ENCODE measurements at regions not wholly inside any gene's neighbourhood (a gene's known extent, or its start where the extent isn't known, plus 50 kb on each side); places are given as distances from the start of the nearest gene placed in this dataset.

DNA sequence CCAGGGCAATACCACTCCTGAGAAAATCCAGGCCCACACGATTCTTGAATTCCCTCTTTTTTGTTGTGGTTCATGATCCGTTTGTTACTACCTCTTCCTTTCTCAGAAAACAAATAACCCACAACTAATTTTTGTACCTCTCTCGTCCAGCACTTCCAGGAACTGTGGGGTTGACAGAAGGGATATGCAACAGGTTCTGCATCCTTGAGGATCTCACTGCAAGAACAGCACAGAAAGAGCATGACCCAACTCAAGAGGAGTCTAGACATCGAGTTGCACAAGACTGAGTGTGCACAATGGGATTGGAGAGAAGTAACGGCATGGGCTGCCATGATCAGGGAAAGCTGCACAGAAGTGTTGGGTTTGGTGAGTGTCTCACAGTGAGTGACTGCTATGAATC, 533.3 kb downstream of the SOX2 start:
- Histone ChIP-seq H3K27me3 (no peaks in the 10 kb centered on the region), H3K4me3 (no peak overlapping the region), H3K9me3 (no peaks in the 10 kb centered on the region), H3K4me1 (no peaks in the 10 kb centered on the region), H3K27ac (no peak overlapping the region), H3K36me3 (no peaks in the 10 kb centered on the region)
- TF ChIP-seq POLR2A (IDR thresholded peaks at IDR 0.05), result no peak
- TF ChIP-seq POLR2AphosphoS5 (IDR thresholded peaks at IDR 0.05), result no peak
- 93% methylated on average over 5 of the region's 5 CpGs for WGBS
- DNase-seq (ENCODE audit: low spot score in 2 of 2), result no peak

DNA sequence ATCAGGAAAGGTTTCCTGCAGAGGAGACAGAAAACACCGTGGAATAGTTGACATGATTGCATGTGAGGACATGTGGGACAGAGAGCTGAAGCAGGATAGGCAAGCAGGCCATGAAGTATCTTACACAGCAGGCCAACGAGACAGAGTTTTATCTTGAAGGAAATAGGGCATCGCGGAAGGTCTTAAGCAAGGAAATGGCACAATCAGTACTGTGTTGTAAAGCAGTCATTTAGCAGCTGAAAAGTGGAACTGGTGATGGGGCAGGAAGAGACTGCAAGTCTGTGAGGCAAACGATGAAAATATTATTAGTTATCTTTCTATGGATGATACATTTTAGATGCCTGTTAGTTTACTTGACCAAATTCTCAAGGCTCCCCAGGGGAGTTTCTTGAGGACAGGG, 535.1 kb downstream of the SOX2 start:
- TF ChIP-seq EP300 (IDR thresholded peaks at IDR 0.05) (no peak), POLR2A (IDR thresholded peaks at IDR 0.05) (no peak), POLR2AphosphoS5 (IDR thresholded peaks at IDR 0.05) (no peak)
- TF ChIP-seq, protein P1, sequence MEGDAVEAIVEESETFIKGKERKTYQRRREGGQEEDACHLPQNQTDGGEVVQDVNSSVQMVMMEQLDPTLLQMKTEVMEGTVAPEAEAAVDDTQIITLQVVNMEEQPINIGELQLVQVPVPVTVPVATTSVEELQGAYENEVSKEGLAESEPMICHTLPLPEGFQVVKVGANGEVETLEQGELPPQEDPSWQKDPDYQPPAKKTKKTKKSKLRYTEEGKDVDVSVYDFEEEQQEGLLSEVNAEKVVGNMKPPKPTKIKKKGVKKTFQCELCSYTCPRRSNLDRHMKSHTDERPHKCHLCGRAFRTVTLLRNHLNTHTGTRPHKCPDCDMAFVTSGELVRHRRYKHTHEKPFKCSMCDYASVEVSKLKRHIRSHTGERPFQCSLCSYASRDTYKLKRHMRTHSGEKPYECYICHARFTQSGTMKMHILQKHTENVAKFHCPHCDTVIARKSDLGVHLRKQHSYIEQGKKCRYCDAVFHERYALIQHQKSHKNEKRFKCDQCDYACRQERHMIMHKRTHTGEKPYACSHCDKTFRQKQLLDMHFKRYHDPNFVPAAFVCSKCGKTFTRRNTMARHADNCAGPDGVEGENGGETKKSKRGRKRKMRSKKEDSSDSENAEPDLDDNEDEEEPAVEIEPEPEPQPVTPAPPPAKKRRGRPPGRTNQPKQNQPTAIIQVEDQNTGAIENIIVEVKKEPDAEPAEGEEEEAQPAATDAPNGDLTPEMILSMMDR (IDR thresholded peaks at IDR 0.05), result no peak
- Histone ChIP-seq H3K9me3 (no peaks in the 10 kb centered on the region), H3K27ac (no peak overlapping the region), H3K27me3 (no peaks in the 10 kb centered on the region), H3K4me1 (no peaks in the 10 kb centered on the region), H3K4me3 (no peak overlapping the region), H3K36me3 (no peaks in the 10 kb centered on the region)
- DNase-seq (ENCODE audit: low spot score in 2 of 2), result no peak
- 66% methylated on average over 5 of the region's 5 CpGs for WGBS

DNA sequence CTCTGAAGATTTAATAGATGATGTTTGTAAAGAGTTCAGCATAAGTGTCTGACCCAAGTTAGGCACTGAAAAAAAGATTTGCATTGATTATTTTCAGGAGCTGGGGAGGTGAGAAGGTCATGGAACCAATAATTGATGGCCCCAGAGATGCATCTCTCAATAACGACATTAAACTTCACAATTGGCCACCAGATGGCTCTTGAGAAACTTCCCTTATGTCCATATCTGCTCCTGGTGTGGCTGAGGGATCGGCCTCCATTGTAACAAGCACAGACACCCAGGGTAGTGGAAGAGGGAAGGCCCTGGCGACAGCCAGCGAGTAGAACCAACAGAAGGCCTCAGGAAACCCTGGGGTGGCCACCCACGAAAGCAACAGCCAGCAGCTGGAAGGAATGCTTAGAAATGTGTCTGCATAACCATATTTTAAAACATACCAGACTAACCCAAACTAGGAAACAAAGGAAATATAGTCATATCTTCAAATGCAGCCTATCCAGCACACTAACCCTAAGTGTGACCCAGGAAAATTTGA, 536.7 kb downstream of the SOX2 start:
- Histone ChIP-seq H3K36me3 (no peaks in the 10 kb centered on the region), H3K27ac (no peak overlapping the region)
- TF ChIP-seq POLR2AphosphoS5 (IDR thresholded peaks at IDR 0.05) (no peak), POLR2A (IDR thresholded peaks at IDR 0.05) (no peak), EP300 (IDR thresholded peaks at IDR 0.05) (no peak)
- TF ChIP-seq, protein P1 (IDR thresholded peaks at IDR 0.05), result no peak

DNA sequence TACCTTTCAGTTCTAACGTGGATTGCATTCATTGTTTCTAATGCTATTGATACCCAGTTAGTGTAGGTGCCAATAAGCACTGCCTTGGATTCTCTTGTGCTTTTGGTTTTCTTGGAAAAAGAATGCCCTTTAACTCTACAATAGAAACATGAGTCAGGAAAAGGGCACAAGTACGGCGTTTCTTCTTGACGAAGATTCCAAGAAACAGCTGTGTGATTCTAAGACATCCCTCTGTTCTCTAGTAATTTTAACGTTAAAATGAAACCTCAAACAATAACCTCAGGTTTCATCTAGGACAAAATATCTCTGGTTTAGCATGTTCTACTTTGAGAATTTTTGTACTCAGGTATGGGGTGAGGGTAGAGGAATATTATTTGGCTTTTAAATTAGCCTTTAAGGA, 540.5 kb upstream of the ATP11B start:
- 68% methylated on average over 5 of the region's 5 CpGs for WGBS
- TF ChIP-seq EP300 (IDR thresholded peaks at IDR 0.05) (no peak), POLR2A (IDR thresholded peaks at IDR 0.05) (no peak)
- H3K9me3 ChIP-seq, result no peaks in the 10 kb centered on the region
- H3K27ac ChIP-seq, result no peak overlapping the region
- DNase-seq (ENCODE audit: low spot score in 2 of 2), result no peak
- H3K4me1 ChIP-seq, result no peaks in the 10 kb centered on the region
- H3K27me3 ChIP-seq, result no peaks in the 10 kb centered on the region
- H3K36me3 ChIP-seq, result no peaks in the 10 kb centered on the region
- no peak overlapping the region for H3K4me3 ChIP-seq

More for the DNA sequence above, 536.7 kb downstream of the SOX2 start:
- no peak for DNase-seq (ENCODE audit: low spot score in 2 of 2)
- Histone ChIP-seq H3K27me3 (no peaks in the 10 kb centered on the region), H3K9me3 (no peaks in the 10 kb centered on the region), H3K4me3 (no peak overlapping the region), H3K4me1 (no peaks in the 10 kb centered on the region)
- 71% methylated on average over 5 of the region's 5 CpGs for WGBS

DNA sequence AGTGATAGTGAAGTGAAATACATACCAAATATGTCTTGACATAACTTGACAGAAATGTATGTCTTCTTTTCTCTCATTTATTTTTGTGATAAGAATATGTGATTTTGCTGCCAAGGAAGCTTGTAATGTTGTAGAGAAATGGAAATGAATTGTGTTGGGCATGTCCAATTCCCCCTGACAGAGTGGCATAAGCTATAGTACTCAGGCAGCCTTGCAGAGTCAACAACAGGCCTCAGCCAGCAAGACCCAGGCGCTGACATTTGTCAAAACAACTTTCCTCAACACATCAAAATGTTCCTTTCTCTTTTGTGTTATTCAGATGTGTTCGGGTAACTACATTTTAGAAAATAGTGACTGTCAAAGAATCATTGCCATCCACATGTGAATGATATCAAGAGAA, 538.1 kb upstream of the ATP11B start:
- Histone ChIP-seq H3K36me3 (no peaks in the 10 kb centered on the region), H3K4me1 (no peaks in the 10 kb centered on the region), H3K9me3 (no peaks in the 10 kb centered on the region), H3K27ac (no peak overlapping the region), H3K27me3 (peaks cover 9% of the 10 kb centered on the region), H3K4me3 (no peak overlapping the region)
- TF ChIP-seq POLR2A (IDR thresholded peaks at IDR 0.05), result no peak
- TF ChIP-seq, protein P1 (IDR thresholded peaks at IDR 0.05), result no peak
- TF ChIP-seq EP300 (IDR thresholded peaks at IDR 0.05), result no peak
- no peak for DNase-seq (ENCODE audit: low spot score in 2 of 2)
- WGBS, result 90% methylated on average over 2 of the region's 2 CpGs

DNA sequence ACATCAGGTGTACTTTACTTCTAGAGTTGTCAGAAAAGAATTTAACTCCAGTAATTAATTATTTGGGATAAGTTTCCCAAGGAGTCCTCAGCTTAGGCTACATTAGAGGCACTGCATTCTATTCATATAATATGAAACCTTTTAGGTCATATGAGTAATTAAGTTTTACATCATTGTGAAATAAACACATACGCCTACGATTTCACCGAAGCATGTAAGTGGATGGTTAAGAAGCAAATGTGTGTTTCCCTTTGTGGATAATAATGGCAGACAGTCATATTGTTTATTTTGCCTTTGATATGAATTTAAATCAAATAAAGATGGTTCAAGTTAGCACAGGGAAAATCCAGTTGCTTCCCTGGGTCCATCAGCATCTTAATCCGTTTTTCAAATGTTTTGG, 535.9 kb upstream of the ATP11B start:
- no peak overlapping the region for H3K4me3 ChIP-seq
- no peak for DNase-seq (ENCODE audit: low spot score in 2 of 2)
- no peaks in the 10 kb centered on the region for H3K36me3 ChIP-seq
- WGBS, result 80% methylated on average over 4 of the region's 4 CpGs
- no peaks in the 10 kb centered on the region for H3K9me3 ChIP-seq
- peaks cover 9% of the 10 kb centered on the region for H3K27me3 ChIP-seq
- no peak for TF ChIP-seq POLR2AphosphoS5 (IDR thresholded peaks at IDR 0.05)
- H3K4me1 ChIP-seq, result no peaks in the 10 kb centered on the region
- no peak overlapping the region for H3K27ac ChIP-seq

DNA sequence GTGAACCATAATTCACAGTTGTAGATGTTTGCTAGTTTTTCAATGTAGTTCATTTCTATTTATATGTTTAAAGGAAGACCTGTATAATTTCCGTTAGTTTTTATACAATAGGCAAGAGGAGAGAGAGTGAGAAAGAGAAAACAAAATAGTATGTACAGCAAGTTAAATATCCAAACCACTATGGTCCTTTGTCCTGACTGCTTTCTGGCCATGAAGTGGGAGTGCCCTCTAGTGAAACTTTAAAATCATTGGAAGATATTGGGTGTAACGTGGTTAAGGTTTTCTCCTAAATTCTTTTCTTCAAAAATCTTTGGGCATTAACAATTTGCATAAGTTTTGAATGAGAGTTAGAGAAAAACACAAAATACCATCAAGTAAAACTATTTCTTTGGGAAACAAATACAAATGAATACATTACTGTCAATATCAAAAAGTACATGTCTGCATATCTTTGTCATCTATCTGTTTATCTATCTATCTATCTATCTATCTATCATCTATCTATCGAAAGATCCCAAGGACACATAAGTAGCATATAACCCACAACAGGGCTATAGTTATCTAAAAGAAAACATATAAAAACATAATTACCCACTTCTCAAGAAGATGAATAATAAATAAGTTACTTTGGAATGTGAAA, 534.6 kb upstream of the ATP11B start:
- TF ChIP-seq POLR2AphosphoS5 (IDR thresholded peaks at IDR 0.05), result no peak
- TF ChIP-seq EP300 (IDR thresholded peaks at IDR 0.05), result no peak
- TF ChIP-seq, protein P1 (IDR thresholded peaks at IDR 0.05), result peak; percentile 14 to 41
- H3K36me3 ChIP-seq, result no peaks in the 10 kb centered on the region
- H3K4me3 ChIP-seq, result no peak overlapping the region
- DNase-seq (ENCODE audit: low spot score in 2 of 2), result no peak
- WGBS, result 17% methylated on average over 3 of the region's 3 CpGs
- peaks cover 12% of the 10 kb centered on the region for H3K27me3 ChIP-seq
- H3K4me1 ChIP-seq, result no peaks in the 10 kb centered on the region
- no peak overlapping the region for H3K27ac ChIP-seq
- H3K9me3 ChIP-seq, result no peaks in the 10 kb centered on the region

Measured in suprapubic skin (tissue), 4 donors.